ENCODE measurements at regions not wholly inside any gene's neighbourhood (a gene's known extent, or its start where the extent isn't known, plus 50 kb on each side); places are given as distances from the start of the nearest gene placed in this dataset.

DNA sequence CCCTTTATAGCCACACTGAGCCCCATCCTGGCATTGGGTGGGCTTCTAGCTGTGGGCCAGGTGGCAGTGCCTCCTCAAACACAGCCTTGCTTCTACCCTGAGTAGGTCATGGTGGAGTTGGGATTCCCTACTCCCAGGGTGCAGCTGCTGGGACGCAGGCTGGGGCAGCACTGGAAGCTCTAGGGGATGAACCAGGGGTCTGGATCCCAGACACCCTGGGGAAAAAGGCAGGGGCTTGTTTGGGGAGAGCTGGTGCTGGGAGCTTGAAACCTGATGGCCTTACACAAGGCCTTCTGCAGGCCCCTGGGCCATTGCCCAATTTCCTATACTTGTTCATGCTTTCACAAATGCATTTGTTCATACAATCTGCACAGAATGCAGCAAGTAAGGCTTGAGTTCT lies 103.7 kb upstream of the CTBP2 start:
- POLR2A ChIA-PET: no interaction called here
- no peak overlapping the region for H3K4me3 Mint-ChIP-seq

GRCh38 chr10:125263551-125263950 lies 103.2 kb upstream of the CTBP2 start:
- H3K4me1 Mint-ChIP-seq: no peaks in the 10 kb centered on the region
- no peak for TF ChIP-seq CTCF (IDR thresholded peaks at IDR 0.05)
- DNase-seq (no peak), ATAC-seq (ENCODE audit: low read depth) (no peak)
- H3K27ac Mint-ChIP-seq: no peak overlapping the region
- intact Hi-C loops (cut with micrococcal nuclease): no loop called here
- CTCF ChIA-PET: no interaction called here
- no peak overlapping the region for H3K4me3 Mint-ChIP-seq
- H3K36me3 Mint-ChIP-seq (ENCODE audit: low read depth): no peaks in the 10 kb centered on the region
- peaks cover 3% of the 10 kb centered on the region for H3K9me3 Mint-ChIP-seq
- POLR2A ChIA-PET: no interaction called here
- no peaks in the 10 kb centered on the region for H3K27me3 Mint-ChIP-seq

More for the DNA sequence above, 103.7 kb upstream of the CTBP2 start:
- no peak for TF ChIP-seq CTCF (IDR thresholded peaks at IDR 0.05)
- DNase-seq (no peak), ATAC-seq (ENCODE audit: low read depth) (no peak)
- CTCF ChIA-PET: no interaction called here
- Mint-ChIP-seq H3K36me3 (ENCODE audit: low read depth) (no peaks in the 10 kb centered on the region), H3K4me1 (no peaks in the 10 kb centered on the region), H3K27ac (no peak overlapping the region), H3K27me3 (no peaks in the 10 kb centered on the region), H3K9me3 (peaks cover 3% of the 10 kb centered on the region)
- intact Hi-C loops (cut with micrococcal nuclease): no loop called here

DNA sequence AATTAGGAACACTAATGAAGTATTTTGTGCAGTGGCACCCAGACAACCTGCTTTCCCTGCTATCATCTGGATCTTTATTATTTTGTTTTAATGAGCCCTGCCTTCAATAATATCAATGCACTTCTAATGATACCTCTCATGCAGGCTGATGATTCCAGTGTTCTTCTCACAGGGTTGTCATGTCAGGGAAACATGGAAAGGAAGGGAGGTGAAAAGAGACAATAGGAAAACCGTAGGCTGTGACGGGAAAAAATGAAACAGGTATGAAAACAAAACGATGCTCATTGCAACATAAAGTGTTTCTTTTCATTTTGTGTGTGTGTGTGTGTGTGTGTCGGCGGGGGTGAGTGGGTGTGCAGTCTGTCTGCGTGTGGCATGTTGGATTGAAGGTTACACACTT lies 102.6 kb upstream of the CTBP2 start:
- H3K4me3 Mint-ChIP-seq: no peak overlapping the region
- no peaks in the 10 kb centered on the region for H3K36me3 Mint-ChIP-seq (ENCODE audit: low read depth)
- ATAC-seq (ENCODE audit: low read depth) (no peak), DNase-seq (no peak)
- H3K27me3 Mint-ChIP-seq: no peaks in the 10 kb centered on the region
- TF ChIP-seq CTCF (IDR thresholded peaks at IDR 0.05): no peak
- ChIA-PET CTCF (no interaction called here), POLR2A (no interaction called here)
- intact Hi-C loops (cut with micrococcal nuclease): no loop called here
- H3K9me3 Mint-ChIP-seq: peaks cover 3% of the 10 kb centered on the region
- no peaks in the 10 kb centered on the region for H3K4me1 Mint-ChIP-seq
- H3K27ac Mint-ChIP-seq: no peak overlapping the region

GRCh38 chr10:125262409-125262808 lies 102.0 kb upstream of the CTBP2 start:
- no peak for TF ChIP-seq CTCF (IDR thresholded peaks at IDR 0.05)
- ATAC-seq (ENCODE audit: low read depth): no peak
- intact Hi-C loops (cut with micrococcal nuclease): no loop called here
- Mint-ChIP-seq H3K9me3 (peaks cover 3% of the 10 kb centered on the region), H3K4me3 (no peak overlapping the region), H3K27ac (no peak overlapping the region), H3K36me3 (ENCODE audit: low read depth) (no peaks in the 10 kb centered on the region), H3K4me1 (no peaks in the 10 kb centered on the region), H3K27me3 (no peaks in the 10 kb centered on the region)
- POLR2A ChIA-PET: no interaction called here
- CTCF ChIA-PET: no interaction called here
- DNase-seq: no peak

DNA sequence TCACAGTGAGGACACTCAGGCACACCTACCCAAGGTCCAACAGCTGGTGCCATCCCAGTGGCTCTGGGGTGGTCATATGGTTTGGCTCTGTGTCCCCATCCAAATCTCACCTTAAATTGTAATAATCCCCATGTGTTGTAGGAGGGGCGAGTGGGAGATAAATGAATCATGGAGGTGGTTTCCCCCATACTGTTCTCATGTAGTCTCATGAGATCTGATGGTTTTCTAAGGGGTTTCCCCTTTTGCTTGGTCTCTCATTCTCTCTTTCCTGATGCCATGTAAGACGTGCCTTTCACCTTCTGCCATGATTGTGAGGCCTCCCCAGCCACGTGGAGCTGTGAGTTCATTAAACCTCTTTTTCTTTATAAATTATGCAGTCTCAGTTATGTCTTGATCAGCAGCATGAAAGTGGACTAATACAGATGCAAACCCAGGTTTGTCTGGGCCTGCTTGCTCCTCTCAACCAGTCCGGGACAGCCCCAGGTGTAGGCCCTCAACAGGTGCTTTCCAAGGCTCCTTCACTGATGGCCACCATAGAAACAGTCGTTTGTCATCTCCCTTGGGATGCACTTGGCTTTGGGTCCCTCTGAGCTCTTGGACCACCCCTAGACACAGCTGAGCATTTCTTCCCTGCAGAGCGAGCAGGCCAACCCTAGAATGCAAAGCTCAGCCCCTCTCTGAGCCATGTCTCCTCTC lies 101.3 kb upstream of the CTBP2 start:
- H3K9me3 Mint-ChIP-seq: peaks cover 3% of the 10 kb centered on the region
- H3K27me3 Mint-ChIP-seq: no peaks in the 10 kb centered on the region
- no peak overlapping the region for H3K27ac Mint-ChIP-seq
- H3K4me1 Mint-ChIP-seq: no peaks in the 10 kb centered on the region
- CTCF ChIA-PET: no interaction called here
- no peak overlapping the region for H3K4me3 Mint-ChIP-seq
- no peak for TF ChIP-seq CTCF (IDR thresholded peaks at IDR 0.05)
- no peak for ATAC-seq (ENCODE audit: low read depth)
- intact Hi-C loops (cut with micrococcal nuclease): no loop called here
- H3K36me3 Mint-ChIP-seq (ENCODE audit: low read depth): no peaks in the 10 kb centered on the region
- POLR2A ChIA-PET: no interaction called here
- DNase-seq: no peak
